Osteoblast (primary cell): ENCODE measurements at regions not wholly inside any gene's neighbourhood (a gene's known extent, or its start where the extent isn't known, plus 50 kb on each side); places are given as distances from the start of the nearest gene placed in this dataset.
A peak's percentile ranks its signal among the peaks of the same experiment; 100 is the strongest.

Experiments used
- DNase-seq: peaks from one replicate; pipeline ENCODE4 v3.0.0; 2011; ENCODE audit warnings: low spot score, mixed read lengths; ENCODE audit not compliant: insufficient read length; ENCODE audit errors: missing footprints
- H2AFZ ChIP-seq: 2 replicates; pipeline ENCODE4 v1.6.0; 2011; ENCODE audit warnings: mild to moderate bottlenecking, low read length
- H3K27ac ChIP-seq: 2 replicates; pipeline ENCODE4 v1.5.1; 2011; ENCODE audit warnings: mild to moderate bottlenecking, low read depth, low read length, moderate library complexity
- H3K27me3 ChIP-seq: 2 replicates; pipeline ENCODE4 v1.6.0; 2012; ENCODE audit warnings: mild to moderate bottlenecking, control low read depth, inconsistent platforms, low read length, moderate library complexity; ENCODE audit not compliant: insufficient read depth
- H3K36me3 ChIP-seq: 2 replicates; pipeline ENCODE4 v1.5.1; 2011; ENCODE audit warnings: mild to moderate bottlenecking, low read length, control low read depth, moderate library complexity; ENCODE audit not compliant: insufficient read depth
- H3K4me1 ChIP-seq: 2 replicates; pipeline ENCODE4 v1.5.1; 2011; ENCODE audit warnings: mild to moderate bottlenecking, low read length, control low read depth, moderate library complexity; ENCODE audit not compliant: insufficient read depth
- H3K4me2 ChIP-seq: 2 replicates; pipeline ENCODE4 v1.6.0; 2011; ENCODE audit warnings: mild to moderate bottlenecking, low read length; ENCODE audit not compliant: insufficient read depth
- H3K4me3 ChIP-seq: fragments of 200-600 bp; sonication (generic); 3 replicates; pipeline ENCODE4 v1.5.1; 2012; ENCODE audit warnings: mild to moderate bottlenecking, low read length, inconsistent platforms; ENCODE audit not compliant: insufficient read depth
- H3K79me2 ChIP-seq: 2 replicates; pipeline ENCODE4 v1.6.0; 2012; ENCODE audit warnings: mild to moderate bottlenecking, low read length, control low read depth, inconsistent platforms; ENCODE audit not compliant: insufficient read depth
- H3K9me3 ChIP-seq: 2 replicates; pipeline ENCODE4 v1.5.1; 2011; ENCODE audit warnings: low read depth, low read length, control low read depth
- H4K20me1 ChIP-seq: 2 replicates; pipeline ENCODE4 v1.6.0; 2012; ENCODE audit warnings: mild to moderate bottlenecking, low read length, control low read depth; ENCODE audit not compliant: insufficient read depth
- CTCF ChIP-seq: IDR thresholded peaks from 2 replicates; pipeline ENCODE4 v1.5.1; 2011; ENCODE audit warnings: mild to moderate bottlenecking, low read depth, low read length, moderate library complexity; ENCODE audit errors: extremely low read depth

- no peak for TF ChIP-seq CTCF
Measured at GRCh38 chr16:65406116-65406515, 284.3 kb upstream of the CDH11 start.

GRCh38 chr16:65394281-65394680 lies 272.4 kb upstream of the CDH11 start:
- DNase-seq = no peak
- no peak for TF ChIP-seq CTCF

More at GRCh38 chr16:65406116-65406515, 284.3 kb upstream of the CDH11 start:
- Histone ChIP-seq H3K4me1 (peaks cover 12% of the 10 kb centered on the region), H2AFZ (no peak overlapping the region), H4K20me1 (no peaks in the 10 kb centered on the region), H3K4me3 (no peak overlapping the region), H3K27ac (no peak overlapping the region), H3K4me2 (no peak overlapping the region), H3K36me3 (no peaks in the 10 kb centered on the region), H3K27me3 (no peaks in the 10 kb centered on the region), H3K9me3 (no peaks in the 10 kb centered on the region), H3K79me2 (no peaks in the 10 kb centered on the region)
- DNase-seq = no peak

GRCh38 chr16:65392806-65393565 lies 271.1 kb upstream of the CDH11 start:
- no peak overlapping the region for H3K27ac ChIP-seq
- no peaks in the 10 kb centered on the region for H3K79me2 ChIP-seq
- H4K20me1 ChIP-seq = no peaks in the 10 kb centered on the region
- H2AFZ ChIP-seq = no peak overlapping the region
- TF ChIP-seq CTCF = no peak
- no peak overlapping the region for H3K4me2 ChIP-seq
- H3K36me3 ChIP-seq = no peaks in the 10 kb centered on the region
- H3K4me1 ChIP-seq = peaks cover 7% of the 10 kb centered on the region
- DNase-seq = no peak
- H3K9me3 ChIP-seq = no peaks in the 10 kb centered on the region
- H3K27me3 ChIP-seq = no peaks in the 10 kb centered on the region
- no peak overlapping the region for H3K4me3 ChIP-seq

More at GRCh38 chr16:65394281-65394680, 272.4 kb upstream of the CDH11 start:
- H3K4me2 ChIP-seq = no peak overlapping the region
- H3K4me3 ChIP-seq = no peak overlapping the region
- H3K79me2 ChIP-seq = no peaks in the 10 kb centered on the region
- H3K27ac ChIP-seq = no peak overlapping the region
- no peaks in the 10 kb centered on the region for H3K4me1 ChIP-seq
- H3K36me3 ChIP-seq = no peaks in the 10 kb centered on the region
- H2AFZ ChIP-seq = peak overlapping the region; percentile 47
- H3K27me3 ChIP-seq = no peaks in the 10 kb centered on the region
- H3K9me3 ChIP-seq = no peaks in the 10 kb centered on the region
- H4K20me1 ChIP-seq = no peaks in the 10 kb centered on the region

GRCh38 chr16:65388592-65388991 lies 266.7 kb upstream of the CDH11 start:
- Histone ChIP-seq H3K79me2 (no peaks in the 10 kb centered on the region), H3K27me3 (no peaks in the 10 kb centered on the region), H2AFZ (peak overlapping the region; percentile 38), H3K36me3 (no peaks in the 10 kb centered on the region), H3K27ac (peak overlapping the region; percentile 56), H3K9me3 (peaks cover 4% of the 10 kb centered on the region), H3K4me1 (peaks cover 7% of the 10 kb centered on the region), H3K4me2 (no peak overlapping the region), H3K4me3 (no peak overlapping the region), H4K20me1 (no peaks in the 10 kb centered on the region)
- DNase-seq = peak; percentile 65
- TF ChIP-seq CTCF = no peak
